Fibroblast of pulmonary artery (primary cell): ENCODE measurements at regions not wholly inside any gene's neighbourhood (a gene's known extent, or its start where the extent isn't known, plus 50 kb on each side); places are given as distances from the start of the nearest gene placed in this dataset.
"Not testable (repeated sequence)": the region's sequence is repeated elsewhere in the genome, so short reads cannot be mapped to it uniquely, and the experiment has no call there.

Experiments
- DNase-seq: peaks from one replicate; pipeline ENCODE4 v3.0.0-alpha.2; 2010; ENCODE audit warnings: low read depth
- H3K4me3 ChIP-seq: replicated peaks from 2 replicates; pipeline ENCODE4 v1.5.1; 2011; ENCODE audit warnings: low read depth, mild to moderate bottlenecking, control low read depth, low read length, moderate library complexity
- CTCF ChIP-seq: IDR thresholded peaks from 2 replicates; pipeline ENCODE4 v1.5.1; 2011; ENCODE audit warnings: mild to moderate bottlenecking, control low read depth, low read length, inconsistent platforms; ENCODE audit errors: missing control alignments

DNA sequence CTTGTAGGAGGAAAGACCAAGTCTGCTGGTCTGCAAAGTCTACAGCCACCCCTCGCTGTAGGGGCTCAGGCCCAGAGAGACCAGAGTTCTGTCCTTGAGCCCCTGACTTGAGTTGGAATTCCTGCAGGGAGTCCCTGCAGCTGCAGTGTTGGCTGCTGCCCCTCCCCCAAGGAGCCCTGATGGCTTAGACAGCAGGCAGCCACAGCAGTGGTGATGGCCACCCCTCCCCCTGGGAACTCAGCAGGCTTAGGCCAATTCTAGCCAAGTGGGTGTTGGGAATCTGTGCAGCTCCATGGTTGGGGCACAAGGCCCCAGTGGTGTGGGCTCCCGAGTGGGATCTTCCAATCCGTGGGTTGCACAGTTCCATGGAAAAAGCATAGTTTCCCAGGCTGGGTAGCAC lies 345.4 kb downstream of the CD109 start:
- no peak for DNase-seq
- no peak for TF ChIP-seq CTCF

DNA sequence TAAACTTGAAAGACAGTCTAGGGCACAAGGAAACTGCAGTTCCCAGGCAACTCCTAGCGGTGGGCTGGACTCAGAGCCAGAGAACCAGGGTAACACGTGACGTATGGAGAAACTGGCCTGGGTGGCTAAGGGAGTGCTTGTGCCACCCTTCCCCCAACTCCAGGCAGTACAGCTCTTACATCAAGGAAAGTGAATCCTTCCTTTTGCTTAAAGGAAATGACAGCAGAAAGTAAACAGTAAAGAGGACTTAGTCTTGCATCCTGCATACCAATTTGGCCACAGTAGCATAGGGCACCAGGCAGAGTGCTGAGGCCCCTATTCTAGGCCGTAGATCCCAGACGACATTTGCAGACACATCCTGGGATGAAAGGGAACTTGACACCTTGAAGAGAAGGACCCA lies 322.8 kb downstream of the CD109 start:
- TF ChIP-seq CTCF: no peak
- no peak for DNase-seq

More for the DNA sequence above, 345.4 kb downstream of the CD109 start:
- H3K4me3 ChIP-seq: no peak overlapping the region

DNA sequence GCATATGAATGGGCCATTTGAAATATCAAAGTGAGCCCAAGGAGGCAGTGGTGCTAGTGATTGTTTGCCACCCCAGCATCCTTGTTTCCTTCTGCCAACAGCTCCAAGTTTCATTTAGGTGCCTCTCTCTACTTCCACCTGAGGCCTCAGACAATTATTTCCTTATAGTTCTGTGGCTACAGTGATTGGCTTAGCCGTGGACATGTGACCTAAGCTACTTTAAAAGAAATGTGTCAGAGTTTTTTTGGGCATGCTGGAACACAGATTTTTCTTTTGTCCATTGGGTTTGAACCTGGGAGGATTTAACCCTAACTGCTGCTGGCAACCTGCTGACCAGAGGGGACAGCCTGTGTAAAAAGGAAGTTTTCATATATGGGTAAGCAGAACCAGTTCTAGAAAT lies 319.4 kb downstream of the CD109 start:
- no peak for TF ChIP-seq CTCF
- no peak for DNase-seq
- H3K4me3 ChIP-seq: no peak overlapping the region

More for the DNA sequence above, 322.8 kb downstream of the CD109 start:
- no peak overlapping the region for H3K4me3 ChIP-seq

- no peak for DNase-seq
- TF ChIP-seq CTCF: no peak
Observed at GRCh38 chr6:74000666-74001490, 304.9 kb downstream of the CD109 start.

DNA sequence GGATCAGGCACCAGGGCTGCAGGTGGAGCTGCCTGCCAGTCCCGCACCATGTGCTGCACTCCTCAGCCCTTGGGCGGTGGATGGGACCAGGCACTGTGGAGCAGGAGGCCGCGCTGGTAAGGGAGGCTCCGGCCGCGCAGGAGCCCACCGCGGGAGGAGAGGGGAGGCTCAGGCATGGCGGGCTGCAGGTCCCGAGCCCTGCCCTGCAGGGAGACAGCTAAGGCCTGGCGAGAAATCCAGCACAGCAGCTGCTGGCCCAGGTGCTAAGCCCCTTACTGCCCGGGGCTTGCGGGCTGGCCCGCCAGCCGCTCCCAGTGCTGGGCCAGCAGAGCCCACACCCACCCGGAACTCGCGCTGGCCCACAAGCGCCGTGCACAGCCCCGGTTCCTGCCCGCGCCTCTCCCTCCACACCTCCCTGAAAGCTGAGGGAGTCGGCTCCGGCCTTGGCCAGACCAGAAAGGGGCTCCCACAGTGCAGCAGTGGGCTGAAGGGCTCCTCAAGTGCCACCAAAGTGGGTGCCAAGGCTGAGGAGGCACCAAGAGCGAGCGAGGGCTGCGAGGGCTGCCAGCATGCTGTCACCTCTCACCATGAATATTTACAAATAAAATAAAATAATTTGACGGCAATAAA lies 294.7 kb downstream of the CD109 start:
- H3K4me3 ChIP-seq, DNase-seq: not testable (repeated sequence)

More at GRCh38 chr6:74000666-74001490, 304.9 kb downstream of the CD109 start:
- no peak overlapping the region for H3K4me3 ChIP-seq

DNA sequence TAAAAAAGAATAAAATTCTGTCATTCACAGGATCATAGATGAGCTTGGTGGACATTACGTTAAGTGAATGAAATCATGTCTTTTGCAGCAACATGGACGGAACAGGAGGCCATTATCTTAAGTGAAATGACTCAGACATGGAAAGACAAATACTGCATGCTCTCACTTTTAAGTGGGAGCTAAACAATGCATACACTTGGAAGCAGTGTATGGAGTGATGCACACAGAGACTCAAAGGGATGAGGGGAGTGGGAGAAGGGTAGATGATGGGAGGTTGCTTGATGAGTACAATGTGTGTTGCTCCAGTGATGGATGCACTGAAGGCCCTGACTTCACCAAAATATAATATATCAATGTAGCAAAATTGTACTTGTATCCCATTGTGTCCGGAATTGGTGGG lies 293.4 kb downstream of the CD109 start:
- no peak for DNase-seq
- H3K4me3 ChIP-seq: no peak overlapping the region
- no peak for TF ChIP-seq CTCF

DNA sequence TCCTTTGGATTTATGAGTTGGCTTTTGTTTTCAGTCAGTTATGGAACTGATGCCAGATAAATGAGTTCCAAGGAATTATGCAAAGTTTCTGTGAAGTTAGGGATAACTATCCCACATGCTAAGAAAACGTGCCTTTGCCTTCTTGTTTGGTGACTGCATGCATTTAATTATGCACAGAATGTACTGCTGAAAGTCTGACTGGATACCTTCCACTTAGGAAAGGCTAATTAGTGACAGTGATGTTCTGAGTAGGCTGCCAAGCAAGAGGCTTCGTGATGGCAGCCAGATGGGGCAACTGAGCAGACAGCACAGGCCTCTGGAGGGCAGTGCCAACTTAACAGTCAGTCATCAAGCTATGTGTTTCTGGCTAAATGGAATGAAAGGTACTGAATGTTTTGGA lies 289.9 kb downstream of the CD109 start:
- DNase-seq: peak; percentile 11

More for the DNA sequence above, 289.9 kb downstream of the CD109 start:
- TF ChIP-seq CTCF: peak; percentile 28
- no peak overlapping the region for H3K4me3 ChIP-seq
